Activated gamma-delta T cell (primary cell): ENCODE measurements at regions not wholly inside any gene's neighbourhood (a gene's known extent, or its start where the extent isn't known, plus 50 kb on each side); places are given as distances from the start of the nearest gene placed in this dataset.
"Not testable (repeated sequence)": the region's sequence is repeated elsewhere in the genome, so short reads cannot be mapped to it uniquely, and the experiment has no call there.

Experiments used
- DNase-seq: peaks from one replicate; lab custom pipeline; 2025; lab: John Stamatoyannopoulos, UW

DNA sequence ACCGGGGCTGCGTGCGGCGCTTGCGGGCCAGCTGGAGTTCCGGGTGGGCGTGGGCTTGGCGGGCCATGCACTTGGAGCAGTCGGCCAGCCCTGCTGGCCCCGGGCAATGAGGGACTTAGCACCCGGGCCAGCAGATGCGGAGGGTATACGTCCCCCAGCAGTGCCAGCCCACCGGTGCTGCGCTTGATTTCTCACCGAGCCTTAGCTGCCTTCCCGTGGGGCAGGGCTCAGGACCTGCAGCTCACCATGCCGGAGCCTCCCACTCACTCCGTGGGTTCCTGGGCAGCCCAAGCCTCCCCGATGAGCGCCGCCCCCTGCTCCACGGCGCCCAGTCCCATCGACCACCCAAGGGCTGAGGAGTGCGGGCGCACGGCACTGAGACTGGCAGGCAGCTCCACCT lies 51.4 kb upstream of the INPP4B start:
- not testable (repeated sequence) for DNase-seq

DNA sequence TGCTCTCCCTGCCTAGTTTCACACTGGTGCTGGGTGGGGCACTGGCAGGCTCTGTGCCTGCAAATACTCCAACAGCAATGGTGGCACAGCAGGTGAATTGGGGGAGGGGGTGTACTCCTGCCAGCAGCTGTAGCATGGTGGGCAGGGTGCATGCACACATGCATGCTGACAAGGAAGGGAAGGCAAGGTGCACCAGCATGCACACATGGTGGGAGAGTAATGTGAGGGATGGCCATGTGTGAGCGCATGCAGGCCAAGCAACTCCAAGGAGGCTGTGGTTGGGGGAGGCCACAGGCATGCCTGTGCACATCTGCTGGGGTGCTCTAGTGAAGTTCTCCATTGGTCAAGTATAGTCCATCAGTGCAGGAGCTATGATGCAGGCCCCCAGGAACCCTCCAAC lies 54.5 kb upstream of the INPP4B start:
- no peak for DNase-seq

DNA sequence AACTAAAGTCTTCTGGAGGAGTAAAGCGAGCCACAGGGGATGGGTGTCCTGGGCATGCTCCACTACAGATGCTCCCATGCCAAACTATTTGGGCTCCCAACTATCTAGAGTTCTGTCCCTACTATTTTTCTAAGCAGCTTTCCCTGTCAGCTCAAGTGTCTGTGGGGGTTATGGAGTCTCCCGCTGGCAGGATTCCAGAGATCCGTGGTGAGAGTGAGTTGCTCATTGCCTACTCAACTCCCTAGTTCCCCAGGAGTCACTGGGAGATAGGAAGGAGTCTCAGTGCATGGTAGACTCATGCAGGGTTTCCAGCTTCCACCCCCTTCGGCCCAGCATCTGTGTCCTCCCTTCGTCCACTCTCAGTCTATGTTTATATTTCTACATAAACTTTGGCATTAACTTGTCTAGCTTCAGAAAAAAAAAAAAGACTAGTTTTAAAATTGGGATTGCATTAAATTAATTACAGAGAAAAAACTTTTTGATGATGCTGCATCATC lies 55.1 kb upstream of the INPP4B start:
- DNase-seq: no peak

DNA sequence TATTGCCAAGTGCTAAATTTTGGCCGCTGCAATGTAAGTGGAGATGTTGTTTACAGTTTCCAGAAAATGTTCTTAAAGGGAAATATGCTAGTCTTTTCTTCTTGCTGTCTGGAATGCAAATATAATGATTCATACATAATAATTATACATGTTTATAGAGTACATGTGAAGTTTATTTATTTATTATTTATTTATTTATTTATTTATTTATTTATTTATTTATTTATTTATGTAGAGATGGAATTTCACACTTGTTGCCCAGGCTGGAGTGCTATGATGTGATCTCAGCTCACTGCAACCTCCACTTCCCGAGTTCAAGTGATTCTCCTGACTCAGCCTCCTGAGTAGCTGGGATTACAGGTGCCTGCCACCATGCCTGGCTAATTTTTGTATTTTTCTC lies 57.5 kb upstream of the INPP4B start:
- DNase-seq: not testable (repeated sequence)

DNA sequence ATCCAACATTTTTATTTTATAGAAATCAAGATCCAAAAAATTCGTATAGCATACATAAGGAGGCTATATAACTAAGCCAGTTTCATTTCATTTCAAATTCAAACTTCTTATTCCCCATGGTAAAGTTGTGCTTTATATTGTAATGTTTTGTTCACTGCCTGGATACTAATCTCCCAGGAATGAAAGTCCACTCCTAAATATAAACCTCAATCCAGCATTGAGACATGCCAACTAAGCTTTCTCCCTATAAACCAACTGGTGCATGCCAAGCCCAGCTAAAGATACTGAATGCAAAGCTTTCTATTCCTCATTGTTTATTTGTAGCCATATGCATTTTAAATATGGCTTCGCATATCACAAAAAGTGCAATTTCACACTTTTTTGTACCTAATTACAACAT lies 63.8 kb upstream of the INPP4B start:
- DNase-seq: no peak

DNA sequence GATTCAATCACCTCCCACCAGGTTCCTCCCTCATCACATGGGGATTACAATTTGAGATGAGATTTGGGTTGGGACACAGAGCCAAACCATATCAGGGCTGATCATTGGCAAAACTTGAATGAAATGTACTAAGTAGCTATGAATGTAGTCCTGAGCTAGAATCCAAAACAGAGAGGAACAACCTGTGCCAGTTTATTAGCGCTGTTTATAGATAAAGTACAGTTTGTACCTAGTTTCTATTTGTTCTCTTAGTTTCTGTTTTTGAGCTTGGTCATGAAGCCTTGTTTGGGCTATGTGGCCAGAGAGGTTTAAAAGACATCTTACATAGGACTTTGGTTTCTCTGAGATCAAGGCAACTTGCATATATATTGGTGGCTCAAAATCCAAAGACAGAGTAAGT lies 66.9 kb upstream of the INPP4B start:
- DNase-seq: no peak

DNA sequence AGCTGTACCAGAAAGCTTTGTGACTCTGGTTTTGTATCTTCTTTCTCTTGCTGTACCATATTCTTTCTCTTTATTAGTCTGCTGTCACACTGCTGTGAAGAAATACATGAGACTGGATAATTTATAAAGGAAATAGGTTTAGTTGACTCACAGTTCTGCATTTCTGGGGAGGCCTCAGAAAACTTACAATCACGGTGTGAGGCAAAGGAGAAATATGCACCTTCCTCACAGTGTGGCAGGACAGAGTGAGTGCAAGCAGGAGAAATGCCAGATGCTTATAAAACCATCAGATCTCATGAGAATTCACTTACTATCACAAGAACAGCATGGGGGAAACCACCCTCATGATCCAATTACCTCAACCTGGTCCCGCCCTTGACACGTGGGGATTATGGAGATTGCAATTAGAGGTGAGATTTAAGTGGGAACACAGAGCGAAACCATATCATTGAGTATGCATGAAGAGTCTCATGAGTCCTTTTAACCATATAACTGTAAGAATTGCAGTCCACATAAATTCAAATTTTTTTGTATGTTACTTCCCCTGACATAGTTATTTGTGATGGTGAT lies 67.4 kb upstream of the INPP4B start:
- DNase-seq: no peak

DNA sequence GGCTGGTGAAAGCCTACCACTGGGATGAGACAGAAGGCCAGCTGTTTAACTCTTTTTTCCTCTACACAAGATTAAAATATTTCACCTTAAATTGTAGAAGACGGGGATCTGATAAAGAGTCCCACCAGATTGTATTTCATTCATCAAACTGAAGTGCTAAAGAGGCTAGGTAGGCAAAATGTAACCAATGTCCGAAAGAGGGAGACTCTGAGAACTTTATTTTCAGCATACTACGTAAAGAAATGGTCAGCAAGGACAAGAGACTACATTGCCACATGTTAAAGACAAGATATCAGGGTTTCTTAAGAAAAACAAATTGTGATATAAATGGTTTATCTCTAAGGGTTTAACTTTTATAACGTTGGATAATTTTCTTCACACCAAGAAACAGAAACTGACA lies 71.6 kb upstream of the INPP4B start:
- DNase-seq: no peak

DNA sequence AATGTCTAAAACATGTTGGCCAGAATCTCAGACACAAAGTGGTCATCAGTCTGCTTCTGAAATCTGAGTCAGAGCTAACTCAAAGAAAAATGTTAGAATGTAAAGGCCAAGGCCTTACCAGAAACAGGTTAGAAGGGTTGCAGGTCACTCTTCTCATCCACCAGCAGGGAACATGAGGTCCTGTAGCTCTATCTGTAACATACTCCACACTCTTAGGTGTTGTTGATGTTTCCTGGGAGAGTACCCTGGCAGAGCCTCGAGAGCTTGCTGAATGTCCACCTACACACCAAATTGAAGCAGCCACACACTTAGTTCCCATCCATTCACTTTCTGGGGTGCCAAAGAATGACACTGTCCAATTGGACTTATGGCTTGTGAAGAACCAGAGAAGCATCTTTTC lies 76.6 kb upstream of the INPP4B start:
- no peak for DNase-seq

DNA sequence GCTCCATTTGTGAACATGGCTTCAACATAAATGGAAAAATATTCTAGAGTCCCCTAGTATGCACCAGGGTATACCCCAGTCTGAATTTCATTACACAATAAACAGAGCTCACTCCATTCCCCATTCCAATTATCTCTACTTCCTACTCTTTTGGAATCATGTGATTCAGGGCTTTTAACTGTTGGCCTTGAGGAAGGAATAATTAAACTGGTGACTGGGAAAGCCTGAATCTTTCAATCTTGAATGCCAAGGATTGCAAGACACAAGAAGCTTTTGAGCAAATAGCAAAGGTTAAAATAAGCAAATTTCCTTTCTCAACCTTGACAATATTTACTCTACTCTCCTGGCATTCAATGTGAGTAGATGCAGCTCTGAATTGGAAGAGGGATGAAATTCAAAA lies 77.5 kb upstream of the INPP4B start:
- DNase-seq: no peak

DNA sequence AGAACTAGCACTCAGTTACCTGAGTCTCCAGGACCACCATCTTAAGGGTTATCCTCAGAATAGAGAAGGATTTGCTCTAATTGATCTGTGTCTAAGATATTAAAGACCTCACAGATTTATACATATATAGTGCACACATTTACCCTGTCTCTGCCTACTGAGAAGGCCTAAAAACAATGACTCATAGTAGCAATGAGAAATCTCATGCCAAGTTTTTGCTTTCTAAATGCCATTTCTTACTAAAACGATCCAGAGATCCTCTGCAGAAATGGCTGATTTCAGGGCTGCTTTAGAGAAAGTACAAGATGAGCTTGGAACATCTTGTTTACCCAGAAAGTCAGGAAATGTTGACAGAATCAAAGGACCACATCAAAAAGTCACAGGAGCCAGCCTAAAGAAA lies 79.1 kb upstream of the INPP4B start:
- no peak for DNase-seq

DNA sequence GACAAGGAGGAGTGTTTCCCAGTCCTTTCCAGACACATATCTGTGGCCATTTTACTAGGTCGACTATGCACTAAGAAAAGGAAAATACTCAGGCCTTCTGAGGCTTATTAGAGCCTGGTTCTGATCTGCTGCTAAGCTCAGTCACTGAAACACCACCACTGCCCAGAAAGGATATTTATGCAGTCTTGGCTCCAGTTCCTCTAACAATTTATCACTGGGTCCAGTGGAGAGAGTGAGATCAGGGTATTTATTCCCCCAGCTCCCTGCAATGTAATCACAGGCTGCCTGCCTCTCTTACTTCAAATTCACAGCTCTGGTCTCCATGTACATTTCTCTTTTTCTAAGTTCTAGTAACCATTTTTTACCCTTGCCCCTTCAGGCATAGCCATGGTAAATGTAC lies 81.6 kb upstream of the INPP4B start:
- DNase-seq: no peak

DNA sequence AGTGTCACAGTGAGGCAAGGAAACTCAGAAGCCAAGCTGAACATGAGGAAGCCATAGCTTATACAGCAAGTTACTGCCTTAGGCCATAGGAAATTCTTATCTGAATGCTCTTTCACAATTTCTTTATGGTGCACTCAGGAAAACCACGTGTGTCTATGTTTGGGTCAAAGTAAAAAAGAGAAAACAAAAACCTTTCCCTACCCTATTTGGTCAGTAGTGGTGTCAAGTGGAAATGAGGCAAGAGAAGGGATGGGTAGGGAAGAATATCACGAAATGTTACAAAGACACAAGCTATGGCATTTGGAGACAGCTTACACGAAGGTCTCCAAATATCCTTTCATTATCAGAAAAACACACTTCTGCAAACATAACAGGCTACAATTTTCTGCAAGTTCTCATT lies 83.4 kb upstream of the INPP4B start:
- no peak for DNase-seq

DNA sequence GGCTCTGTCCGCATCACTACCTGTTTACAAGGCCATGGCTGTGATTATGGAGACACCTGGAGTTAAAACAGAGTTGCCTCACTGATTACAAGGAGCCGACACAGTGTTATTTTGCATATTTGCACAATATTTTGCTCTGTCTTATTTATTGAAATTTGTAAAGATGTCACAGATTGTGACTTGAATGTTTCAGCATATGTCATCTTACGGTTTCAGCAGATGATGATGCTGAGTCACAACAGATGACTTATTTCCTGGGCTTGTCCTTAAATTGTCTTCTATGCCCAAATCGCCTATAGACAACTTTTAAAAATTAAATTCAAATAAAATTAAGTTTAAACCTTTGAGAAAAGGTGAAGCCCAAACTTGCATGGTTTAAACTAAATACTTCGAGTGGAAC lies 87.1 kb upstream of the INPP4B start:
- no peak for DNase-seq

DNA sequence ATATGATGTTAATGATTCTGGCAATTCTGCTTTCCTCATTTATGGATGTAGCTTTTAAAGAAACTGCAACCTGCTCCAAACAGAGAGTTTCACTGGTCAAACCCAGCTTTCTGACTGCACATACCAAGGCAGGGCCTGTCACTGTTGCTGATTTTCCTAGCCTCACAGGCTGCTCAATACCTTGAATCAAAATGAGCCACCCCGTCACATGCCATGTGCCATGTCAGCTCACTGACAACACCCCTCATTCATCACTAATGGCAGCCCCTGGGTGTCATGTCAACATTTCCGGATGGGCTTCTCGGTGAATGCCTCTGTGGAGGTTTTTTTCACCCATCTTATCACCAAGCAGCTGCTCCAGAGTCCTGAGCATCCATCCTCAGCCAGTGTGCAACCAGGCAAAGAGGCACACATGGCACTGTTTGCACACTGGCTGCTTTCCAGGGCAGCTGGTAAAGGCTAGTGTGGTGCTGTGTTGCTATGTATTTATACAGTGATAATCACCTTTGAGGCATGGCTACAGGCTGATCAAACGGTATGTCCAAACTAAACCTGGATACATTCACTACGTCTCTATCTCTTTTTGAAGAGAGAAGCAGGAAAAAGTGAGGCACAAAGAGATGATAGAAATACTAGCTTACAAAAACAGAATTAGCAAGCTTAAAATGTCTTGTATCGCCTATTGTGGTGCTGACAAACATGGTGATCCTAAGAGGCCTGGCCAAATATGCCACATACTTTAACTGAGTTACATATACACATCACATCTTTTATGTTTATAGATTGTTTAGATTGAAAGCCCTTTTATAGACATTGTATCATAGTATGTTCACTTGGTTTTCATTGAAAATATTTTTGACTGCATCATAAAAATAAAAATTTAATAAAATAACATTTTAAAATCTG lies 94.6 kb upstream of the INPP4B start:
- DNase-seq: no peak

DNA sequence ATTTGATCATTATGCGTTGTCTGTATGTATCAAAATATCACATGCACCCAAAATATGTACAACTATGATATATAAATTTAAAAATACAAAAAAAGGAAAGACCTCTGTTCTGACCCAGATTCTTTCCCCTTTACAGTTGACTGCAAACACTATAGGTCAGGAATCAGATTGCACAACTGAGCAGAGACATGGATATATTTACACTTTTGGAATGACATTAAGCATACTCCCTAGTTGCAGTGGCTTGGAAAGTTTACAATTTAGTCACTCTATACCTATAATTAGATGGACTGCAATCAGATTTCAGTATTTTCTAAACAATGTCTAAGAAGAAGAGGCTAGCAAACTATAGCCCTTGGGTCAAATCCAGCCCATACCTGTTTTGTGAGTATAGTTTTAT lies 98.5 kb upstream of the INPP4B start:
- DNase-seq: no peak

DNA sequence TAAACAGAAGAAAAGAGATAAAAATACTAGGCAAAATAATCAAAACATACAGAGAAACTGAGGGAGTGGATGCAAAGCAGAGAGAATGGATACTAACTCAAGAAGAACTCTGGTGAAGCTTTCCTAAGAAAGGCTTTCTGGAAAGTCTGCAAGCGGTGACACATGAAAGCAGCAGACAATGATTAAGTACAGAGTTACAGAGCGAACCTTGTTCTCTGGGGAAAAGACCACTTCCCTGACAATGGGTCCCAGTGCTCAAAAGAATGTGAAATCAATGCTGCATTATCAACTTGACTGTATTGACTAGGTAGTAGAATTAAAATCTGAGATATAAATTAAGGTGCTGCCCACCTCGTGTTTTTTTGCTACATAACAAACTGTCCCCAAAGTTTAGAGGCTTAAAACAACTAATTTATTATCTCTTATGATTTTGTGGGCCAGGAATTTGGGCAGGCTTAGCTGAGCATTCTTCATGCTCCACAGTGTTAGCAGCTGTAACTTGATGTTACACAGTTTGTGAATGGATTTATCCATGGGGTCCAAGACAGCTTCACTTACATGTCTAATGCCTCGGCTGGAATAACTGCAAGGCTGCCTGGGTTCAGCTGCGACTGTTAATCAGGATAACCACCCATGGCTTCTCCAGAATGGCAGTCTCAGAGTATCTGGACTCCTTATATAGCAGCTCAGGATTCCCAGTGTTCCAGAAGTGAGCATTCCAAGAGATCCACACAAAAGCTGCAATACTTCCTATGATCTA lies 106.9 kb upstream of the INPP4B start:
- no peak for DNase-seq

DNA sequence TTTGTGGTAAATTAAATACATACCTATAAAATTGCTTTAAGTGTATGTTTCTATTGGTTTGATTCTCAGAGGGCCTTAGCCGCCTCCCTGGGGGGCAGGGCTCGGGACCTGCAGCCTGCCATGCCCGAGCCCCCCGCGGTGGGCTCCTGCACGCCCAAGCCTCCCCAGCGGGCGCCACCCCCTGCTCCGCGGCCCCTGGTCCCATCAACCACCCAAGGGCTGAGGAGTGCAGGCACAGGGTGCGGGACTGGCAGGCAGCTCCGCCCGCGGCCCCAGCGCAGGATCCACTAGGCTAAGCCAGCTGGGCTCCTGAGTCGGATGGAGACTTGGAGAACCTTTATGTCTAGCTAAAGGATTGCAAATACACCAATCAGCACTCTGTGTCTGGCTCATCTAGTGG lies 108.3 kb upstream of the INPP4B start:
- DNase-seq: peak; percentile 2

DNA sequence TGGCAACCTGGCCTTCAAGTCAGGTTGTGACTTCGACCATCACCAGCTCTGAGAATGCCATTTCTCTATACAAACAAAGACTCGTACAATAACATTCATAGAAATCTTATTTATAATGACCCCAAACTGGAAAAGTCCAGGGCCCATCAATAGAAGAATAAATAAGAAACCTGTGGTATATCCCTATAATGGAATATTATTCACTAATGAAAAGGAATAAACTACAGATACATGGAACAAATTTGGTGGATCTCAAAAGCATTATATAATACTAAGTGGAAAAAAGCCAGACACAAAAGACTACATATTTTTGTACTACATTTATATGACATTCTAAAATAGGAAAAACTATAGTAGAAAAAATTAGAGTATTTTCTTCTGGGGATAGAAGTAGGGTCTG lies 109.4 kb upstream of the INPP4B start:
- no peak for DNase-seq

DNA sequence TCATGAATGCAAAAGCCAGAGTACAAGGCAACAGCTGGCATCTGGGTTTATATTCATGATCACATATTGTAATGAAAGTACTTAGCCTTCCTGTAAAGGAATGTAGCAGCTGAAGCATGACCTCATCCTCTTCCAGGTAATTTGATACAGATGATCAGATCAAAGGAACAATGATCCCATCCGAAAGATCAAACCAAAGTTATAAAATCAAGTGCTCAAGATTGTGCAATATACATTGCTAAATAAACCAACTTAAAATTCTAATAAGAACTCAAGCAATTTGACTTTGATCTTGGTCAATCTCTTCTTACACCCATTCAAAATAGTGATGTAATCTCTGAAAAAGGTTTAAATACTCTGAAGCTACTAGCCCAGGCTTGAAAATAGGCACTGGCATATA lies 113.1 kb upstream of the INPP4B start:
- DNase-seq: no peak

DNA sequence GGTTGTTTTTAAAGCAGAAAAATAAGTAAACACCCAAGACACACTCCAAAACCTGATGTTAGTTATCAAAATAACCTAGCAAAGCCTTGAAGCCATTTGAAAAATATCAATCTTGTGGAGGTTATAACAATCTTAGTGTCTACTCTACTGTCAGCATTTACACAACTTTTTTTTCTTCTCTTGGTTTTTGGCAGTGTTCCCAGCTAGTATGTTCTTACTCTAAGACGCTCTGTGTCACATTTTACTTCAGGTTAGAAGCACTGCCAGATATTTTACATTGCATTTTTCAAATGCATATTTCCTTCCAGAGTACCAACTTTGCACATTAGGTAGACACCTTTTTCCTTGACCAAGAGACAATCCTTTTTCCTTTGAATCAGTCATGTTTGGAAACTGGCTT lies 114.0 kb upstream of the INPP4B start:
- DNase-seq: no peak

DNA sequence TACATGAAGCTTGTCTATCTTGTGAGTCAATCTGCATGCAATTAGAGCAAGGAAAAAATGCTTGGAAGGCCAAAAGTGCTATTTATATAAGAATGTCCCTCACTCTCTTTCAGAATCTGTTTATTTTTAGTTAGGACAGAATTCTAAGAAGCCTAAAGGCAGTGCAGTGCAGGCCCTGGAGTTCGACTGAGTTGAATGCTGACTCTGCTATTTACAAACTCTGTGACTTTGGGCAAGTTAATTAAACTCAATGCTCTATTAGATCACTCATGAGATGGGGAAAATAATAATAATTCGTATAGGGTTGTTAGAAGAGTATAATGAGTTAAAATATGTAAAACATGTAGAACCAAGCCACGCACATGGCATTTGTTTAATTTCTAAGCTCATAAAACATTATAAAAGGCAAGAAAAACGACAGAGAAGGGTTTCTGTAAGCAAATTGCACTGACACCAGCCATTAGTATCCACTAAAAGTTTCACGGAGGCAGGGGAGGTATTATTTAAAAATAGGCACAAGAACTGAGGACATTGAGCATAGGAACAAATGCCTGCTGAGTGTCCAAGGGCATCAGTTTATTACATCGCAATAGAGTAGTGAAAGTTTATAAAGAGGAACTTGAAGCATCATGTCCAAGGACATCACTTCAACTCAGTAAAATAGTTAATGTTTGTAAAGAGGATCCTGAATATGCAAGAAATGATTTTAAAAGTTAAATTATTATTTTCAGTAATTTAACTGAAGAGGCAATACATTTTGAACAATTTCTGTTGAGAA lies 115.0 kb upstream of the INPP4B start:
- DNase-seq: no peak
